Gastrocnemius medialis (tissue), 4 donors: ENCODE measurements at regions not wholly inside any gene's neighbourhood (a gene's known extent, or its start where the extent isn't known, plus 50 kb on each side); places are given as distances from the start of the nearest gene placed in this dataset.
"Not testable (repeated sequence)": the region's sequence is repeated elsewhere in the genome, so short reads cannot be mapped to it uniquely, and the experiment has no call there.

Experiments used
- ATAC-seq, 2 donors: fragments of 150-250 bp; one replicate each; pipeline ENCODE4 v1.9.1; 2016
- DNase-seq, 2 donors: peaks; one replicate each; pipeline ENCODE4 v3.0.0-alpha.2; 2019
- H3K27ac ChIP-seq, 4 donors: fragments of 200-600 bp; sonication (generic); 1 replicate in 1 of 4; 2 replicates in 3 of 4; pipeline ENCODE4 v1.5.1; 2016 to 2018; ENCODE audit warnings: mild to moderate bottlenecking in 2 of 4, moderate library complexity in 1 of 4
- H3K27me3 ChIP-seq, 3 donors: fragments of 200-600 bp; sonication (generic) in 2 of 3; 1 replicate in 1 of 3; 2 replicates in 2 of 3; pipeline versions ENCODE4 v1.5.1 to v1.6.0; 2016 to 2019; ENCODE audit warnings: mild to moderate bottlenecking in 1 of 3, moderate library complexity in 1 of 3
- H3K36me3 ChIP-seq, 2 donors: fragments of 200-600 bp; sonication (generic) in 1 of 2; one replicate each; pipeline ENCODE4 v1.5.1; 2017 to 2018
- H3K4me1 ChIP-seq, 2 donors: fragments of 200-600 bp; sonication (generic) in 1 of 2; one replicate each; pipeline ENCODE4 v1.5.1; 2016 to 2017; ENCODE audit warnings: mild to moderate bottlenecking in 2 of 2
- H3K4me3 ChIP-seq, 4 donors: fragments of 200-600 bp; sonication (generic) in 3 of 4; 1 replicate in 1 of 4; 2 replicates in 3 of 4; pipeline ENCODE4 v1.5.1; 2016 to 2019; ENCODE audit warnings: mild to moderate bottlenecking in 2 of 4
- H3K9me3 ChIP-seq, 3 donors: fragments of 200-600 bp; sonication (generic) in 2 of 3; 1 replicate in 1 of 3; 2 replicates in 2 of 3; pipeline ENCODE4 v1.5.1; 2016 to 2019
- POLR2A ChIP-seq, 2 donors: fragments of 450-650 bp; IDR thresholded peaks; one replicate each; pipeline ENCODE4 v1.6.1; 2017; ENCODE audit warnings: antibody characterized with exemption in 2 of 2, mild to moderate bottlenecking in 2 of 2, moderate library complexity in 2 of 2
- in situ Hi-C, 4 donors: fragments of 200-750 bp; cut with MboI; loops; one replicate each; pipeline versions ENCODE4 v1.15.0 to v1.8.0; 2017; ENCODE audit warnings: low sequenced_read_pairs in 4 of 4
- intact Hi-C: fragments of 100-400 bp; cut with DNase I; formaldehyde crosslinking; loops from one replicate; pipeline ENCODE4 v1.15.1; 2023; ENCODE audit warnings: low total_unique reads
- TF ChIP-seq, protein P1 (sequence below), 5 experiments: fragments of 450-650 bp in 3 of 5; fragments of 200-600 bp in 2 of 5; sonication (generic) in 2 of 5; IDR thresholded peaks in 4 of 5; conservative IDR thresholded peaks in 1 of 5; 1 replicate in 4 of 5; 2 replicates in 1 of 5; pipeline ENCODE4 v1.5.1; 2016 to 2019; ENCODE audit warnings: antibody characterized with exemption in 5 of 5, mild to moderate bottlenecking in 3 of 5, moderate library complexity in 3 of 5

DNA sequence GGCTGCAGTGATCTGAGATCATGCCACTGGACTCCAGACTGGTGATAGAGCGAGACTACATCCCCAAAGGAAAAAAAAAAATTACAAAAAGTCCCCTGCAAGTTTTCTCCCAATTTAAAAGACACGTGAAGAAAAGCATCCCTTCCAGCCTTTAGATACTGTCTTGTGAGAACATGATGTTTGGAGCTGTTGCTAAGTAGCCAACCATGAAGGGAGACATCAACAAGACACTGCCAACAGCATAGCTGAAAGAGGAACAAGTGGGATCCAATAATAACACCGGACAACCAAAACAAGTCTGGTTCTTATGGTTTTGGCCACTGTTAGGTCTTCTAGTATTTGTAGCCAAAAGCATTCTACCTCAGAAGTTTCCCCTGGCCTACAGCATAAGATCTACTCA is 118.9 kb upstream of the CCDC180 start:
- Histone ChIP-seq H3K27me3 (no peaks in the 10 kb centered on the region), H3K27ac (no peak overlapping the region), H3K9me3 (no peaks in the 10 kb centered on the region), H3K4me3 (no peak overlapping the region), H3K36me3 (no peaks in the 10 kb centered on the region), H3K4me1 (no peaks in the 10 kb centered on the region)
- in situ Hi-C loops = no loop called here
- no peak for TF ChIP-seq POLR2A (IDR thresholded peaks at IDR 0.05)
- TF ChIP-seq, protein P1, sequence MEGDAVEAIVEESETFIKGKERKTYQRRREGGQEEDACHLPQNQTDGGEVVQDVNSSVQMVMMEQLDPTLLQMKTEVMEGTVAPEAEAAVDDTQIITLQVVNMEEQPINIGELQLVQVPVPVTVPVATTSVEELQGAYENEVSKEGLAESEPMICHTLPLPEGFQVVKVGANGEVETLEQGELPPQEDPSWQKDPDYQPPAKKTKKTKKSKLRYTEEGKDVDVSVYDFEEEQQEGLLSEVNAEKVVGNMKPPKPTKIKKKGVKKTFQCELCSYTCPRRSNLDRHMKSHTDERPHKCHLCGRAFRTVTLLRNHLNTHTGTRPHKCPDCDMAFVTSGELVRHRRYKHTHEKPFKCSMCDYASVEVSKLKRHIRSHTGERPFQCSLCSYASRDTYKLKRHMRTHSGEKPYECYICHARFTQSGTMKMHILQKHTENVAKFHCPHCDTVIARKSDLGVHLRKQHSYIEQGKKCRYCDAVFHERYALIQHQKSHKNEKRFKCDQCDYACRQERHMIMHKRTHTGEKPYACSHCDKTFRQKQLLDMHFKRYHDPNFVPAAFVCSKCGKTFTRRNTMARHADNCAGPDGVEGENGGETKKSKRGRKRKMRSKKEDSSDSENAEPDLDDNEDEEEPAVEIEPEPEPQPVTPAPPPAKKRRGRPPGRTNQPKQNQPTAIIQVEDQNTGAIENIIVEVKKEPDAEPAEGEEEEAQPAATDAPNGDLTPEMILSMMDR (IDR thresholded peaks at IDR 0.05 in 4 of 5, conservative IDR thresholded peaks at IDR 0.05 in 1 of 5) = no peak
- DNase-seq = no peak
- intact Hi-C loops = no loop called here
- ATAC-seq = no peak

DNA sequence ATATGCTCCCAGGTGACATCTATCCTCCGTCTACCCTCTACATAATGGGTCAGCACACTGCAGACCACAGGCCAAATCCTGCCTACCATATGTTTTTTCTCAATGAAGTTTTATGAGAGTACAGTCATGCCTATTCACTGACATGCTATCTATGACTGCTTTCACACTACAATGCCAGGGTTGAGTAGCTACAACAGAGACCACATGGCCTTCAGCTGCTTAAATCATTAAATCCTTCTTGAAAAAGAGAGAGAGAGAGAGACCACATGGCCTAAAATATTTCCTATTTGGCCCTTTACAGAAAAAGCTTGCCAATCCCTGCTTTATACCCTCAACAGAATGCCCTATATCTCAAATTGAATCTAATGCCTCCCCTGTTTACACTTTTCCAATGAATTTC is 119.8 kb upstream of the CCDC180 start:
- ATAC-seq, H3K27ac ChIP-seq, DNase-seq, H3K27me3 ChIP-seq, in situ Hi-C loops, H3K4me1 ChIP-seq, H3K36me3 ChIP-seq, H3K4me3 ChIP-seq, H3K9me3 ChIP-seq, intact Hi-C loops: not testable (repeated sequence)

DNA sequence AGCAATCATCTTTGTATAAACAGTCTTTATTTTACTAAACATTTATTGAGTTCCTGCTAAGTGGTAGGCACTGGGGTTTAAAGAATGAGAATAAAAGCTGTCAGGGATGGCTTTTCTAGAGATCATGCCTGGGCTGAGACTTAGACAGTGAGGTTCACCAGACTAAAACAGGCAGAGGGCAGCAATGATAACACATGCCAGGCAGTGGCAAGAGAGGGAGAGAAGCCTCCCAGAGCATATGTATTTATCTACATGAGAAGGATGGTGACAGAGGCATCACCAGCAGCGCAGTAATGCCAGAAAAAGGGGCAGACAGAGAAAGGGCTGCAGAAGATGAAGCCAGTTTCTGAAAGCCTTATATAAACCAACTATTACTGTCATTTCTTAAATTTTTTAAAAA is 121.0 kb upstream of the CCDC180 start:
- intact Hi-C loops = no loop called here
- H3K36me3 ChIP-seq = no peaks in the 10 kb centered on the region
- no peak for ATAC-seq
- DNase-seq = no peak
- H3K27me3 ChIP-seq = no peaks in the 10 kb centered on the region
- no peak for TF ChIP-seq POLR2A (IDR thresholded peaks at IDR 0.05)
- TF ChIP-seq, protein P1 (IDR thresholded peaks at IDR 0.05 in 4 of 5, conservative IDR thresholded peaks at IDR 0.05 in 1 of 5) = no peak
- H3K4me3 ChIP-seq = no peak overlapping the region
- in situ Hi-C loops = no loop called here
- no peaks in the 10 kb centered on the region for H3K4me1 ChIP-seq
- H3K9me3 ChIP-seq = no peaks in the 10 kb centered on the region
- H3K27ac ChIP-seq = no peak overlapping the region

DNA sequence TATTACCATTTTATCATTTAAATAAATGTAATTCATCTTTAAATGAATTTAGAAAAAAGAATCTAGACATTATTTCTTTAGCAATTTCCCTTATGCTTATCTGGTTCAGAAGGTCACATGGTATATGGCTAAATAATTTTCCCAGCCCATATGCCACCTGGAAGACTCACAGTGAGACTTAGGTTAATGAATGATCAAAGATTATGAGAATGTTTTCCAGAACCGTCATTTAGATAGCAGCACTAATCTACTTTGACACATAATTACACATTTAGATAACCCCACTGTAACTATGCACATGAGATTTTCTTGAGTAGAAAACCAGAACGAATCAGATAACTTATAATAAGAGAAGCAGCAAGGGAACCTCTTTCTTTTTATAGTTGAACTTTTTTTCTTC is 124.9 kb upstream of the CCDC180 start:
- ATAC-seq = not testable (repeated sequence)

DNA sequence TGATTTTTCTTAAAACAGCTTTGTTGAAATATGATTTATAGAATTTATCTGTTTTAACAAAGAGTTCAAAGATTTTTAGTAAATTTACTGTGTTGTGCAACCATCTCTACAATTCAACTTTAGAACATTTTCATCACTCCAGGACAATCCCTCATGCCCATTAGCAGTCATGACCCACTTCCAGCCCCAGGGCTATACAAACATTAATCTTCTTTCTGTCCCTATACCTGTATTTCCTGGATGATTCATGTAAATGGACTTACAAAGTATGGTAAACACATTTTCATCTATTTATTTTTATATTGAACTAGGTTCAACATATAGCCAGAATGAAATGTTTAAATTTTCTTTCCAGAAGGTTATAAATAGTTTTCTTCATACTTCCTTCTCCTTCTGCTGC is 127.8 kb upstream of the CCDC180 start:
- Histone ChIP-seq H3K36me3 (no peaks in the 10 kb centered on the region), H3K27ac (no peak overlapping the region), H3K4me3 (no peak overlapping the region), H3K4me1 (no peaks in the 10 kb centered on the region), H3K9me3 (no peaks in the 10 kb centered on the region), H3K27me3 (no peaks in the 10 kb centered on the region)
- ATAC-seq = no peak
- DNase-seq = no peak
- intact Hi-C loops (no loop called here), in situ Hi-C loops (no loop called here)
- TF ChIP-seq POLR2A (IDR thresholded peaks at IDR 0.05) = no peak
- TF ChIP-seq, protein P1 (IDR thresholded peaks at IDR 0.05 in 4 of 5, conservative IDR thresholded peaks at IDR 0.05 in 1 of 5) = no peak

More for the DNA sequence above, 124.9 kb upstream of the CCDC180 start:
- H3K4me1 ChIP-seq, H3K27ac ChIP-seq, H3K4me3 ChIP-seq, intact Hi-C loops, H3K9me3 ChIP-seq, in situ Hi-C loops, DNase-seq, H3K27me3 ChIP-seq, H3K36me3 ChIP-seq: not testable (repeated sequence)

DNA sequence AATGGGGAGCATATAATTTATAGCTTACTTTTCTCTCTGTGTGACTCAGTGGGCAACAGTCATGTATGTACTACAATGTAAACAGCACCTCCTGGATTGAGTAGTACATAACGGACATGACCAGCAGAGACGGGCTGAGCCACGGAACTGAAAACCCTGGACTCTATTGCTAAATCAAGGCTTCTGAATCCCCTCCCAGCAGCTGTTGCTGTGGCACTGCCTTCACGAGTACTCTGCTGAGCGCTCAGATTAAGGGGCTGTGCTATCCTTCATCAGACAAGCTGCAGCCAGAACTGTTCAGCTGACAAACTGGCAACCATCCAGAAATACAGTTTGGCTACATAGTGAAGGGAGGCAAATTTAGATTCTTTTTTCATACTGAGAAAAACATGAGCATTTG is 131.3 kb upstream of the CCDC180 start:
- Histone ChIP-seq H3K9me3 (no peaks in the 10 kb centered on the region), H3K27me3 (no peaks in the 10 kb centered on the region), H3K27ac (no peak overlapping the region), H3K4me3 (no peak overlapping the region), H3K4me1 (no peaks in the 10 kb centered on the region), H3K36me3 (no peaks in the 10 kb centered on the region)
- intact Hi-C loops (no loop called here), in situ Hi-C loops (no loop called here)
- DNase-seq = no peak
- TF ChIP-seq POLR2A (IDR thresholded peaks at IDR 0.05) = no peak
- TF ChIP-seq, protein P1 (IDR thresholded peaks at IDR 0.05 in 4 of 5, conservative IDR thresholded peaks at IDR 0.05 in 1 of 5) = no peak
- ATAC-seq = no peak

DNA sequence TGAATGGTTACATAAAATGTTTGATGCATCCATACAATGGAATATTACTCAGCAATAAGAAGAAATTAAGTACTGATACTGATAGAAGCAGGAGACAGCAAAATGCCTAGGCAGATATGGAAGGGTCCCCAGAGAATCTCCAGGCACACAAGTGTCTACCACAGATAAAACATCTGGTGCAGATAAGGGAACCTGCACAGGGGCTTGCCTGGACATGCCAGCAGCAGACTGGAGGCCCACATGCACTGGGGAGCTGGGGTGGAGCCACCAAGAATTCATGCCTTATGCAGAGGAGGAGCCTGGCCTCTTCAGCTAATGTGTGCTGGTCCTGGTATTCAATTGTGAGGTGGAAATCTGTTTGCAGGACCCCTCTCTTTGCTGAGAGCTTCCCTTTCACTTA is 129.2 kb upstream of the CTSV start:
- in situ Hi-C loops, H3K9me3 ChIP-seq, intact Hi-C loops, DNase-seq, H3K4me3 ChIP-seq, H3K27me3 ChIP-seq, H3K4me1 ChIP-seq, H3K27ac ChIP-seq, ATAC-seq, H3K36me3 ChIP-seq: not testable (repeated sequence)

DNA sequence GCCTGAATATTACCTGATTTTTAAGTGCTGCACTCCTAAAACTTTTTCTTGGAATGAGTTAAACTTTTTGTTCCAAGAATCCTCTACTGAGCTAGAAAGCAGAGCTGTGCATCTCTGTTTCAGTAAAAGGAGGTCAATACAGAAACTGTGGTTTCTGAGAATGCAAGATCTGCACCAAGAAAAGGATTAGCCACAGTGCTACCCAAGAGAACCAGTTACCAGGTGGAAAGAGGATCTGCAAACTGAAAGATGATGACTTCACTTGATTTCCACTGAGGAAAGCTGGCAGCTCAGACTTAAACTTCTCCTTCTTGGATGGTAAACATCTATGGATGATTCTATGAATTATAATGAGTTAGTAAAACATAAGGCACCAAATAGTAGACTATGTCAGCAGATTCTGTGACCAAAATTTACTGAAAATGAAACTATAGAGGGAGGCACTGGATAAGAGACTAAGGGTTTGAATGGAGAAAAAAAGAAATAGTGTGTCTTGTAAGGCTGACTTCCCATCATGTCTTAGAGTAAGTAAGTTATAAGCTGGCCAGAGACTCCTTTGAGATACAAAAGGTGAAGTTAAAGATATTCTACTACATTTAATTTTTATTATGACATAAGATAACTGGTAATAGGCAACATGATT is 127.7 kb upstream of the CTSV start:
- in situ Hi-C loops, ATAC-seq, H3K36me3 ChIP-seq, H3K4me3 ChIP-seq, H3K27me3 ChIP-seq, intact Hi-C loops, H3K4me1 ChIP-seq, H3K27ac ChIP-seq, H3K9me3 ChIP-seq, DNase-seq: not testable (repeated sequence)
